K562 (cell line): ENCODE measurements at regions not wholly inside any gene's neighbourhood (a gene's known extent, or its start where the extent isn't known, plus 50 kb on each side); places are given as distances from the start of the nearest gene placed in this dataset.

Experiments
- ATAC-seq: fragments of 200-7000 bp; cut with Tn5 transposase; 3 replicates; pipeline ENCODE4 v1.9.1; 2020; ENCODE audit warnings: moderate library complexity
- BruUV-seq: library from RNA; stranded (reverse); fragments of 400-500 nt; replicated peaks from 2 replicates; lab custom pipeline; 2021; lab: Mats Ljungman, UMichigan
- CTCF ChIA-PET: fragments of 300-600 bp; formaldehyde crosslinking; extraction: SDS; loops from one replicate; lab custom pipeline; 2021; ENCODE audit warnings: low intra/inter-chr PET ratio; lab: Yijun Ruan, JAX
- POLR2A ChIA-PET: fragments of 300-600, 350-650 bp; sonication (Branson Sonifier 250); formaldehyde crosslinking; extraction: SDS; loops from one replicate; lab custom pipeline; 2021; ENCODE audit warnings: antibody characterized with exemption, inconsistent platforms; lab: Yijun Ruan, JAX
- DNase-seq, 4 experiments: peaks; one replicate each; pipeline versions ENCODE4 v3.0.0 to v3.0.0-alpha.2; 2011 to 2018; ENCODE audit warnings: low spot score in 3 of 4, mixed read lengths in 3 of 4; ENCODE audit errors: extremely low read depth in 1 of 4
- FAIRE-seq: peaks from 2 replicates; lab custom pipeline; 2011; peaks lifted over from hg19 to GRCh38; lab: Jason Lieb, UNC
- H2AFZ ChIP-seq: 2 replicates; pipeline ENCODE4 v1.6.0; 2011; ENCODE audit warnings: low read depth, low read length, control low read depth, inconsistent platforms
- H3K27ac ChIP-seq: fragments of 200-600 bp; 3 replicates; pipeline ENCODE4 v1.8.0; 2011; ENCODE audit warnings: low read depth, mild to moderate bottlenecking, control low read depth, inconsistent platforms, low read length, moderate library complexity, mixed read lengths; ENCODE audit errors: extremely low read depth
- H3K27me3 ChIP-seq, 2 experiments: fragments of 300-600 bp in 1 of 2; 2 replicates in 1 of 2; 3 replicates in 1 of 2; pipeline versions ENCODE4 v1.6.0 to v1.8.0; 2011; ENCODE audit warnings: inconsistent platforms in 2 of 2, low read length in 2 of 2, mild to moderate bottlenecking in 1 of 2, mixed read lengths in 1 of 2, moderate library complexity in 1 of 2; ENCODE audit not compliant: control insufficient read depth in 2 of 2, insufficient read depth in 2 of 2
- H3K36me3 ChIP-seq: fragments of 300-600 bp; 3 replicates; pipeline ENCODE4 v1.8.0; 2011; ENCODE audit warnings: mild to moderate bottlenecking, low read length, inconsistent platforms; ENCODE audit not compliant: control insufficient read depth, insufficient read depth
- H3K4me1 ChIP-seq, 2 experiments: fragments of 200-600 bp in 1 of 2; replicated peaks in 1 of 2; 2 replicates in 1 of 2; 3 replicates in 1 of 2; pipeline versions ENCODE4 v1.5.1 to v1.8.0; 2011; ENCODE audit warnings: inconsistent platforms in 2 of 2, low read length in 2 of 2, mild to moderate bottlenecking in 1 of 2, mixed read lengths in 1 of 2, moderate library complexity in 1 of 2; ENCODE audit not compliant: control insufficient read depth in 2 of 2, insufficient read depth in 2 of 2
- H3K4me2 ChIP-seq: 2 replicates; pipeline ENCODE4 v1.6.1; 2011; ENCODE audit warnings: low read length, control low read depth, inconsistent platforms, mixed read lengths; ENCODE audit not compliant: insufficient read depth
- H3K4me3 ChIP-seq: fragments of 200-600 bp; sonication (generic), shearing (Covaris generic); 2 replicates; pipeline ENCODE4 v1.5.1; 2016; ENCODE audit warnings: control low read depth, inconsistent platforms
- H3K79me2 ChIP-seq: fragments of 200-600 bp; 3 replicates; pipeline ENCODE4 v1.8.0; 2011; ENCODE audit warnings: low read length, inconsistent platforms; ENCODE audit not compliant: control insufficient read depth, insufficient read depth
- H3K9ac ChIP-seq, 2 experiments: 2 replicates each; pipeline versions ENCODE4 v1.6.0 to v1.6.1; 2011; ENCODE audit warnings: low read depth in 2 of 2, low read length in 2 of 2, control low read depth in 1 of 2, inconsistent platforms in 1 of 2, mild to moderate bottlenecking in 1 of 2, mixed read lengths in 1 of 2; ENCODE audit not compliant: insufficient read depth in 1 of 2
- H3K9me1 ChIP-seq: one replicate; pipeline ENCODE4 v1.6.0; 2011; ENCODE audit warnings: inconsistent platforms, mild to moderate bottlenecking, low read length, moderate library complexity; ENCODE audit not compliant: control insufficient read depth, insufficient read depth
- H3K9me3 ChIP-seq: replicated peaks from 2 replicates; pipeline ENCODE4 v1.5.1; 2011; ENCODE audit warnings: low read depth, low read length, inconsistent platforms; ENCODE audit not compliant: control insufficient read depth, insufficient read depth
- H4K20me1 ChIP-seq: replicated peaks from 2 replicates; pipeline ENCODE4 v1.6.1; 2011; ENCODE audit warnings: low read length, inconsistent platforms, mixed read lengths; ENCODE audit not compliant: control insufficient read depth, insufficient read depth
- ATF1 ChIP-seq, 2 experiments: fragments of 450-650 bp in 1 of 2; IDR thresholded peaks; 2 replicates each; pipeline ENCODE4 v1.6.1; 2016; ENCODE audit warnings: missing compliant biosample characterization in 1 of 2, missing genetic modification characterization in 1 of 2
- BRD9 ChIP-seq: fragments of 450-650 bp; IDR thresholded peaks from 2 replicates; pipeline ENCODE4 v1.6.1; 2018; ENCODE audit warnings: low read depth; ENCODE audit not compliant: partially characterized antibody
- BRF1 ChIP-seq: IDR thresholded peaks from 3 replicates; pipeline ENCODE4 v1.6.1; 2011; ENCODE audit warnings: borderline replicate concordance, mild to moderate bottlenecking; ENCODE audit not compliant: insufficient read length; ENCODE audit errors: extremely low read depth
- ELF2 ChIP-seq: fragments of 250-450 bp; sonication (Bioruptor Pico); IDR thresholded peaks from 2 replicates; pipeline ENCODE4 v1.5.0; 2021; ENCODE audit warnings: mild to moderate bottlenecking
- ESRRB ChIP-seq: fragments of 250-450 bp; sonication (Bioruptor Pico); IDR thresholded peaks from 2 replicates; pipeline ENCODE4 v1.5.0; 2020; ENCODE audit warnings: mild to moderate bottlenecking, moderate library complexity, borderline replicate concordance
- HDAC6 ChIP-seq: IDR thresholded peaks from 2 replicates; pipeline ENCODE4 v1.6.1; 2012; ENCODE audit warnings: low read depth, mild to moderate bottlenecking, control low read depth, inconsistent platforms, low read length, moderate library complexity
- HIVEP1 ChIP-seq: fragments of 250-450 bp; sonication (Bioruptor Pico); IDR thresholded peaks from 2 replicates; pipeline ENCODE4 v1.4.0; 2020; ENCODE audit warnings: mild to moderate bottlenecking
- PYGO2 ChIP-seq: fragments of 450-650 bp; IDR thresholded peaks from 2 replicates; pipeline ENCODE4 v1.6.1; 2016; ENCODE audit warnings: mild to moderate bottlenecking, missing genetic modification characterization, moderate library complexity, missing compliant biosample characterization
- SIN3B ChIP-seq: fragments of 450-650 bp; IDR thresholded peaks from 2 replicates; pipeline ENCODE4 v1.6.1; 2017; ENCODE audit warnings: low read depth, mild to moderate bottlenecking, moderate library complexity
- ZNF3 ChIP-seq: fragments of 250-450 bp; sonication (Bioruptor Pico); IDR thresholded peaks from 2 replicates; pipeline ENCODE4 v1.5.0; 2021; ENCODE audit warnings: mild to moderate bottlenecking, moderate library complexity
- WGBS: fragments of 100-300 bp; shearing (Covaris generic); methylation state at CpG from one replicate; pipeline ENCODE4 v1.1.6; 2016; ENCODE audit warnings: low coverage, mixed read lengths; ENCODE audit not compliant: insufficient coverage; ENCODE audit errors: missing lambda C conversion rate; 5-methylcytosine and 5-hydroxymethylcytosine counted together
- in situ Hi-C: fragments of 300-500 bp; cut with MboI; formaldehyde crosslinking; loops from 4 replicates; pipeline ENCODE4 v1.15.0; 2018; ENCODE audit warnings: inconsistent platforms, mixed read lengths
- intact Hi-C: fragments of 100-400 bp; cut with micrococcal nuclease; formaldehyde crosslinking; loops from 2 replicates; pipeline ENCODE4 v1.14.2; 2022
- TF ChIP-seq, protein P1 (sequence below): fragments of 250-450 bp; sonication (Bioruptor Pico); IDR thresholded peaks from 2 replicates; pipeline ENCODE4 v1.5.0; 2021
- TF ChIP-seq, protein P2 (sequence below): IDR thresholded peaks from 3 replicates; pipeline ENCODE4 v1.6.1; 2011; ENCODE audit warnings: borderline replicate concordance, mild to moderate bottlenecking; ENCODE audit not compliant: insufficient read length, insufficient read depth
- TF ChIP-seq, protein P3 (sequence below): sonication (generic); formaldehyde crosslinking; IDR thresholded peaks from 2 replicates; pipeline ENCODE4 v1.8.0; 2022; ENCODE audit warnings: mild to moderate bottlenecking, missing genetic modification reagents

DNA sequence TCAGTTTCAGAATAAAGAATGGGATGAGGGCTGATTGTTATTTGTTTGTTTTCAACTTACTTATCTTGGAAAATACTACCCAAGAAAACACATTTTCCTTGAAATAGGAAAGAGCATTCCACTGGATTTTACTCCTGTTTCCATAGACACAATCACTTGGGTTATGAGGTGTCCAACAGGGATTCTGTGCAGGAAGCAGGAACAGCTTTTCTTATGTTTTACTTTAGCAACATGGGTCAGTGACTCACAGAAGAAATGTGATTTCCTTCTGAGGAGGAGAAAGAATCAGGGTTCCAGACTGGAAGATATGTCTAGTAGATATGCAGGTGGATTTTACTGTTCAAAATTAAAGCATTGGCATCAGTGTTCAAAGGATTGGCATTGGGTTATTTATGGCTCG lies 180.8 kb upstream of the GPC6 start (continued):
- TF ChIP-seq, protein P1, sequence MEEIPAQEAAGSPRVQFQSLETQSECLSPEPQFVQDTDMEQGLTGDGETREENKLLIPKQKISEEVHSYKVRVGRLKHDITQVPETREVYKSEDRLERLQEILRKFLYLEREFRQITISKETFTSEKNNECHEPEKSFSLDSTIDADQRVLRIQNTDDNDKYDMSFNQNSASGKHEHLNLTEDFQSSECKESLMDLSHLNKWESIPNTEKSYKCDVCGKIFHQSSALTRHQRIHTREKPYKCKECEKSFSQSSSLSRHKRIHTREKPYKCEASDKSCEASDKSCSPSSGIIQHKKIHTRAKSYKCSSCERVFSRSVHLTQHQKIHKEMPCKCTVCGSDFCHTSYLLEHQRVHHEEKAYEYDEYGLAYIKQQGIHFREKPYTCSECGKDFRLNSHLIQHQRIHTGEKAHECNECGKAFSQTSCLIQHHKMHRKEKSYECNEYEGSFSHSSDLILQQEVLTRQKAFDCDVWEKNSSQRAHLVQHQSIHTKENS, result no peak
- no peak for TF ChIP-seq BRD9

DNA sequence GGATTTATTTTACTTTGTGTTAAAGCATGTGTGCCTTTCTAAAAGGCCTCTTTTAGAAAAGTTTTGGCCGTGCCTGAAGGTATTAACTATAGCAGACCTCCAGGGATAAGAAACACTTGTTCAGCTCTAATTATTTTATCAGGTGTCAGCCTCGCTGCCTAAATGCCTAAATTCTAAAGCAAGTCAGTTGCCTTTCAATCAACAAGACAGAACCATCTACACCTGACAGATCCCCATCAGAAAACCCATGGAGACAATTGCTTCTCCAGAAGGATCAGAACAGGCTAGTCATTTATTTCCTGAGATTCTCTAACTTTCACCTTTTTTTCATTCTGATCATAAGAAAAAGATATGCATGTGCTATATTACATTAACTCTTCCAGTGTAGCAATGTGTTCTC lies 171.4 kb upstream of the GPC6 start:
- intact Hi-C loops, result no loop called here
- no peaks in the 10 kb centered on the region for H3K27me3 ChIP-seq
- CTCF ChIA-PET, result no interaction called here
- H3K27ac ChIP-seq, result no peak overlapping the region
- POLR2A ChIA-PET, result no interaction called here
- no peak overlapping the region for H3K4me3 ChIP-seq
- ATAC-seq, result no peak
- no peaks in the 10 kb centered on the region for H3K79me2 ChIP-seq
- WGBS, result 0% methylated on average over 2 of the region's 2 CpGs
- H3K4me1 ChIP-seq, result no peaks in the 10 kb centered on the region
- FAIRE-seq, result no peak
- no peak overlapping the region for H2AFZ ChIP-seq
- H3K9me1 ChIP-seq, result no peaks in the 10 kb centered on the region
- in situ Hi-C loops, result no loop called here
- no peak for TF ChIP-seq HIVEP1
- no peak for TF ChIP-seq ESRRB (CRISPR knock-in tag)
- TF ChIP-seq PYGO2 (tag), result no peak
- TF ChIP-seq ATF1 (CRISPR knock-in tag; IDR thresholded peaks at IDR 0.05), result no peak
- no peak for TF ChIP-seq ATF1 (tag; IDR thresholded peaks at IDR 0.05)
- TF ChIP-seq, protein P2, sequence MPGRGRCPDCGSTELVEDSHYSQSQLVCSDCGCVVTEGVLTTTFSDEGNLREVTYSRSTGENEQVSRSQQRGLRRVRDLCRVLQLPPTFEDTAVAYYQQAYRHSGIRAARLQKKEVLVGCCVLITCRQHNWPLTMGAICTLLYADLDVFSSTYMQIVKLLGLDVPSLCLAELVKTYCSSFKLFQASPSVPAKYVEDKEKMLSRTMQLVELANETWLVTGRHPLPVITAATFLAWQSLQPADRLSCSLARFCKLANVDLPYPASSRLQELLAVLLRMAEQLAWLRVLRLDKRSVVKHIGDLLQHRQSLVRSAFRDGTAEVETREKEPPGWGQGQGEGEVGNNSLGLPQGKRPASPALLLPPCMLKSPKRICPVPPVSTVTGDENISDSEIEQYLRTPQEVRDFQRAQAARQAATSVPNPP, result no peak
- TF ChIP-seq SIN3B, result no peak
- TF ChIP-seq ZNF3 (CRISPR knock-in tag), result no peak
- TF ChIP-seq, protein P3, sequence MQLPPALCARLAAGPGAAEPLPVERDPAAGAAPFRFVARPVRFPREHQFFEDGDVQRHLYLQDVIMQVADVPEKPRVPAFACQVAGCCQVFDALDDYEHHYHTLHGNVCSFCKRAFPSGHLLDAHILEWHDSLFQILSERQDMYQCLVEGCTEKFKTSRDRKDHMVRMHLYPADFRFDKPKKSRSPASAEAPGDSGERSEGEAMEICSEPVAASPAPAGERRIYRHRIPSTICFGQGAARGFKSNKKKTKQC, result no peak
- no peak for TF ChIP-seq ELF2 (CRISPR knock-in tag)
- no peak for TF ChIP-seq BRF1
- TF ChIP-seq HDAC6, result no peak
- TF ChIP-seq, all 486 proteins: peak for 0
- no peak for DNase-seq
- no peak overlapping the region for H3K9ac ChIP-seq
- no peaks in the 10 kb centered on the region for H4K20me1 ChIP-seq
- H3K36me3 ChIP-seq, result no peaks in the 10 kb centered on the region
- BruUV-seq, result no TSS peak
- H3K9me3 ChIP-seq, result no peaks in the 10 kb centered on the region
- H3K4me2 ChIP-seq, result no peak overlapping the region
